Trophoblast cell (in vitro differentiated cells and primary cell): ENCODE measurements at regions not wholly inside any gene's neighbourhood (a gene's known extent, or its start where the extent isn't known, plus 50 kb on each side); places are given as distances from the start of the nearest gene placed in this dataset.

Experiments
- DNase-seq, 2 donors: peaks; one replicate each; pipeline ENCODE4 v3.0.0-alpha.2; 2016
- H2AFZ ChIP-seq: 2 replicates; pipeline ENCODE4 v1.6.1; 2013; ENCODE audit warnings: low read length, moderate library complexity, mild to moderate bottlenecking; ENCODE audit not compliant: insufficient read depth, poor library complexity
- H2AK5ac ChIP-seq: 2 replicates; pipeline ENCODE4 v1.6.1; 2013; ENCODE audit warnings: mild to moderate bottlenecking, low read length
- H2BK120ac ChIP-seq: 2 replicates; pipeline ENCODE4 v1.6.1; 2013; ENCODE audit warnings: low read length, mild to moderate bottlenecking, moderate library complexity; ENCODE audit not compliant: insufficient read depth, poor library complexity
- H2BK12ac ChIP-seq: 2 replicates; pipeline ENCODE4 v1.6.1; 2013; ENCODE audit warnings: mild to moderate bottlenecking, low read length, moderate library complexity
- H2BK5ac ChIP-seq: 2 replicates; pipeline ENCODE4 v1.6.1; 2013; ENCODE audit warnings: low read length, low read depth, moderate library complexity, mild to moderate bottlenecking; ENCODE audit not compliant: poor library complexity
- H3K14ac ChIP-seq: 2 replicates; pipeline ENCODE4 v1.6.1; 2013; ENCODE audit warnings: mild to moderate bottlenecking, low read length
- H3K18ac ChIP-seq: 2 replicates; pipeline ENCODE4 v1.6.1; 2013; ENCODE audit warnings: mild to moderate bottlenecking, low read length
- H3K23ac ChIP-seq: 2 replicates; pipeline ENCODE4 v1.6.1; 2013; ENCODE audit warnings: low read length
- H3K27ac ChIP-seq: 2 replicates; pipeline ENCODE4 v1.5.1; 2013; ENCODE audit warnings: low read depth, mild to moderate bottlenecking, inconsistent platforms, low read length, moderate library complexity
- H3K27me3 ChIP-seq: 2 replicates; pipeline ENCODE4 v1.6.1; 2013; ENCODE audit warnings: inconsistent platforms, mild to moderate bottlenecking, low read length, moderate library complexity; ENCODE audit not compliant: insufficient read depth
- H3K36me3 ChIP-seq, 2 experiments: 1 replicate in 1 of 2; 2 replicates in 1 of 2; pipeline ENCODE4 v1.6.1; 2013; ENCODE audit warnings: low read length in 2 of 2, mild to moderate bottlenecking in 2 of 2, moderate library complexity in 1 of 2; ENCODE audit not compliant: insufficient read depth in 2 of 2, control insufficient read depth in 1 of 2
- H3K4ac ChIP-seq: 2 replicates; pipeline ENCODE4 v1.6.1; 2013; ENCODE audit warnings: low read depth, mild to moderate bottlenecking, low read length, moderate library complexity
- H3K4me1 ChIP-seq, 2 experiments: 1 replicate in 1 of 2; 2 replicates in 1 of 2; pipeline ENCODE4 v1.6.1; 2013; ENCODE audit warnings: low read length in 2 of 2, mild to moderate bottlenecking in 2 of 2, moderate library complexity in 1 of 2; ENCODE audit not compliant: insufficient read depth in 2 of 2, control insufficient read depth in 1 of 2
- H3K4me2 ChIP-seq: 2 replicates; pipeline ENCODE4 v1.6.1; 2013; ENCODE audit warnings: inconsistent platforms, mild to moderate bottlenecking, low read length, moderate library complexity
- H3K4me3 ChIP-seq: 2 replicates; pipeline ENCODE4 v1.5.1; 2013; ENCODE audit warnings: mild to moderate bottlenecking, low read depth, low read length, inconsistent platforms
- H3K79me1 ChIP-seq: one replicate; pipeline ENCODE4 v1.6.1; 2013; ENCODE audit warnings: low read length
- H3K79me2 ChIP-seq: 2 replicates; pipeline ENCODE4 v1.6.1; 2013; ENCODE audit warnings: low read length, mild to moderate bottlenecking; ENCODE audit not compliant: control insufficient read depth, insufficient read depth, poor library complexity
- H3K9ac ChIP-seq: 2 replicates; pipeline ENCODE4 v1.6.1; 2013; ENCODE audit warnings: mild to moderate bottlenecking, low read length
- H3K9me3 ChIP-seq: 2 replicates; pipeline ENCODE4 v1.6.1; 2013; ENCODE audit warnings: low read depth, mild to moderate bottlenecking, control low read depth, inconsistent platforms, low read length; ENCODE audit not compliant: insufficient read depth
- H4K12ac ChIP-seq: 2 replicates; pipeline ENCODE4 v1.6.1; 2013; ENCODE audit warnings: low read depth, mild to moderate bottlenecking, low read length, moderate library complexity
- H4K8ac ChIP-seq: 2 replicates; pipeline ENCODE4 v1.6.1; 2013; ENCODE audit warnings: low read depth, mild to moderate bottlenecking, low read length, moderate library complexity
- H4K91ac ChIP-seq: one replicate; pipeline ENCODE4 v1.6.1; 2013; ENCODE audit warnings: low read depth, mild to moderate bottlenecking, low read length, moderate library complexity
- WGBS: extraction: QIAGEN DNeasy Blood & Tissue Kit; methylation state at CpG from one replicate; pipeline ENCODE4 v1.1.7; 2013; ENCODE audit warnings: missing lambda C conversion rate; ENCODE audit not compliant: insufficient read length, insufficient coverage; ENCODE audit errors: extremely low coverage; 5-methylcytosine and 5-hydroxymethylcytosine counted together

DNA sequence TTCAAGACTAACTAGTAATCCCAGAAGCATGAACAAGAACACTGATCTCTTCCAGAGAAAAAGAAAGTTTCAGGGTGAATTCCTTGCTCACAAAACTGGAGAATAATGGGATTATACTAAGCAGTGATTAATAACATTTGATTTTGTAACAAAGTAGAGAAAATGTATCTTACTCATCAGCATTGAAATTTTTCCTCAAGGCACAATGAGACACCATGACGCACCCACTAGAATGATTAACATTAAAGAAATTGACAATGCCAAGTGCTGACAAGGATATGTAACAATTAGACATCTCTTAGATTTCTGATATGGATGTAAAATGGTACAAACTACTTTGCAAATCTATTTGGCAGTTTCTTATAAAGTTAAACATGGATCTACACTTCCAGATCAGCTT, 101.1 kb upstream of the EPHA4 start:
- Histone ChIP-seq H3K23ac (no peak overlapping the region), H3K14ac (no peak overlapping the region), H2BK12ac (no peak overlapping the region), H3K4me1 (no peaks in the 10 kb centered on the region), H3K27me3 (no peaks in the 10 kb centered on the region), H2AFZ (no peak overlapping the region), H3K36me3 (no peaks in the 10 kb centered on the region), H2BK120ac (no peak overlapping the region), H4K91ac (no peak overlapping the region), H2AK5ac (no peak overlapping the region), H3K4me3 (no peak overlapping the region), H3K79me1 (no peaks in the 10 kb centered on the region), H2BK5ac (no peak overlapping the region), H4K12ac (no peak overlapping the region), H3K79me2 (no peaks in the 10 kb centered on the region), H3K18ac (no peak overlapping the region), H4K8ac (no peak overlapping the region), H3K4me2 (no peak overlapping the region), H3K9me3 (no peaks in the 10 kb centered on the region), H3K9ac (no peak overlapping the region), H3K27ac (no peak overlapping the region), H3K4ac (no peak overlapping the region)
- no CpG with 5 or more reads among the region's 1 CpG for WGBS
- peak; percentile 45 to 80 for DNase-seq

DNA sequence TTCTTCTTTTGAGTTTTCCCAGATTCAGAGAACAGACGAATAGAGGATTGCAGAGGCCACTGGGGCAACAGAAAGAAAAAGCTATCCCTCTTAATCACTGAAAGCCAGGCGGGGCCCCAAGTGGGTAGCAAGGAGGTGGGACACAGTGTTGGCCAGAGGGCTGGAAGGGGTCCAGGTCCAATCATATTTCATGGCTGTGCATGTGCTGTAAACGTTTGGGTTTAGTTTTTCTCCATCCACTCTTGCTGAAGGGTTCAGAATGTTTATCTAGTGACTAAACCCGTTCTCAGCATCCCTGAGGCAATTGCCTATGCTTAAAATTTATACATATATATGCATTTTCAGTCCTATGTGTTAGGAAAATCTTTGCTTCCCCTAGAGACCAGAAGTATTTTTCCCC, 99.4 kb upstream of the EPHA4 start:
- no peak overlapping the region for H3K14ac ChIP-seq
- no peak overlapping the region for H2BK5ac ChIP-seq
- no peak overlapping the region for H4K8ac ChIP-seq
- no peak overlapping the region for H2AFZ ChIP-seq
- no peaks in the 10 kb centered on the region for H3K36me3 ChIP-seq
- no peak for DNase-seq
- no peaks in the 10 kb centered on the region for H3K27me3 ChIP-seq
- H3K4me2 ChIP-seq = no peak overlapping the region
- no peak overlapping the region for H4K12ac ChIP-seq
- no peak overlapping the region for H3K18ac ChIP-seq
- no peaks in the 10 kb centered on the region for H3K79me2 ChIP-seq
- H3K9me3 ChIP-seq = no peaks in the 10 kb centered on the region
- H3K27ac ChIP-seq = no peak overlapping the region
- no peak overlapping the region for H3K23ac ChIP-seq
- H3K4me3 ChIP-seq = no peak overlapping the region
- no peak overlapping the region for H2BK120ac ChIP-seq
- no CpG with 5 or more reads among the region's 4 CpGs for WGBS
- H2AK5ac ChIP-seq = no peak overlapping the region
- H3K9ac ChIP-seq = no peak overlapping the region
- no peak overlapping the region for H2BK12ac ChIP-seq
- H4K91ac ChIP-seq = no peak overlapping the region
- no peaks in the 10 kb centered on the region for H3K4me1 ChIP-seq
- no peak overlapping the region for H3K4ac ChIP-seq
- H3K79me1 ChIP-seq = no peaks in the 10 kb centered on the region

GRCh38 chr2:221662689-221663391, 90.7 kb upstream of the EPHA4 start:
- no CpG with 5 or more reads among the region's 3 CpGs for WGBS

GRCh38 chr2:221657806-221658205, 85.7 kb upstream of the EPHA4 start:
- H3K14ac ChIP-seq = no peak overlapping the region
- H3K27ac ChIP-seq = no peak overlapping the region
- no peaks in the 10 kb centered on the region for H3K27me3 ChIP-seq
- no peak for DNase-seq
- H4K8ac ChIP-seq = no peak overlapping the region
- no CpG with 5 or more reads among the region's 1 CpG for WGBS
- no peaks in the 10 kb centered on the region for H3K79me2 ChIP-seq
- H4K91ac ChIP-seq = no peak overlapping the region
- H3K4me1 ChIP-seq = no peaks in the 10 kb centered on the region
- no peak overlapping the region for H3K4me2 ChIP-seq
- H3K4ac ChIP-seq = no peak overlapping the region
- no peak overlapping the region for H3K4me3 ChIP-seq
- H2BK120ac ChIP-seq = no peak overlapping the region
- H2AFZ ChIP-seq = no peak overlapping the region
- H3K9ac ChIP-seq = no peak overlapping the region
- no peak overlapping the region for H3K23ac ChIP-seq
- H3K79me1 ChIP-seq = no peaks in the 10 kb centered on the region
- no peak overlapping the region for H2BK5ac ChIP-seq
- no peak overlapping the region for H4K12ac ChIP-seq
- no peak overlapping the region for H2BK12ac ChIP-seq
- no peaks in the 10 kb centered on the region for H3K36me3 ChIP-seq
- H2AK5ac ChIP-seq = no peak overlapping the region
- H3K18ac ChIP-seq = no peak overlapping the region
- no peaks in the 10 kb centered on the region for H3K9me3 ChIP-seq

More at GRCh38 chr2:221662689-221663391, 90.7 kb upstream of the EPHA4 start:
- Histone ChIP-seq H2BK120ac (no peak overlapping the region), H3K79me2 (no peaks in the 10 kb centered on the region), H3K18ac (no peak overlapping the region), H3K4me3 (no peak overlapping the region), H3K23ac (no peak overlapping the region), H3K4ac (no peak overlapping the region), H3K9me3 (no peaks in the 10 kb centered on the region), H3K14ac (no peak overlapping the region), H4K91ac (no peak overlapping the region), H3K27me3 (no peaks in the 10 kb centered on the region), H2AK5ac (no peak overlapping the region), H3K4me2 (no peak overlapping the region), H4K8ac (no peak overlapping the region), H3K36me3 (no peaks in the 10 kb centered on the region), H3K4me1 (no peaks in the 10 kb centered on the region), H4K12ac (no peak overlapping the region), H3K79me1 (no peaks in the 10 kb centered on the region), H2AFZ (no peak overlapping the region), H3K27ac (no peak overlapping the region), H2BK5ac (no peak overlapping the region), H2BK12ac (no peak overlapping the region), H3K9ac (no peak overlapping the region)
- no peak for DNase-seq
